GM19239 (cell line): ENCODE measurements at regions not wholly inside any gene's neighbourhood (a gene's known extent, or its start where the extent isn't known, plus 50 kb on each side); places are given as distances from the start of the nearest gene placed in this dataset.

Experiments
- DNase-seq: peaks from one replicate; pipeline ENCODE4 v3.0.0; 2011; ENCODE audit warnings: low spot score; ENCODE audit not compliant: insufficient read length
- FAIRE-seq: peaks from 2 replicates; lab custom pipeline; 2011; peaks lifted over from hg19 to GRCh38; lab: Jason Lieb, UNC

DNA sequence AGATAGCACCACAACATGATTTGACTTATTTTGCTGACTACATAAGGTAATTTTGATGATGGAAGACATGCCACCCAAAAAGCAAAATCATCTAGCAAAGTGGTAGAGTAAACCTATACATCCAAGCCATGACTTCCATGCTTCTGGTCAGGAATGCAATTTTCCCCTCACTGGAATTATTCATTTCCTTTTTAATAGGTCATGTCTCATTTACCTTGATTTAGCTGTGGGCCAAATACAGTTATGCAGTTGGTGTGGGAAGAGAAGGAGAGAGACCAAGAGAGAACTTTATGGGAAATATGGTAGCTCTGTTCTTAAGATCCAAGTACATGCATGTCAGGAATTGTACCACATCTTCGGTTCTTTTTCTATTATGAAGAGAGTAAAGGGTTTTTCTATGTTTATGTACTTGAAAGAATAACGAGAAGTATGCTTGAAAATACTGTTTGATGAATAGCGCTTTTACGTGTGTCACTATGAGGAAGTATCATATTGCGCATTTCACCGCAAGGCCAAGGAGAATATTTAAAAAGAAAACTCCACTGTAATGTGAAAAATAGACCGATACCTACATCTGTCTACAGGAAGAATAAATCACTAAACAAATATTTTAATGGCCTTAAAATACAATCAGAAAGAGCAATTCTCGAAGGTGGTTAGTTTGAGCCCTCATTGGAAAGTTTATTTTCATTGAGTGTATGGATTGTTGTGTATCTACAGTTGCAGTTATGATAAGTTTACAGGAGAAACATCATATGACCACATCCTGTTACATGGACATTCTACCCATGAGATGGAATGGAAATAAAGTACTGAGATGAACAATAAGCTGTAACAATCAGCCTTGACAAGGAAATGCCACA, 134.0 kb downstream of the FOXD1 start:
- DNase-seq, result no peak
- peak; percentile 18 for FAIRE-seq

DNA sequence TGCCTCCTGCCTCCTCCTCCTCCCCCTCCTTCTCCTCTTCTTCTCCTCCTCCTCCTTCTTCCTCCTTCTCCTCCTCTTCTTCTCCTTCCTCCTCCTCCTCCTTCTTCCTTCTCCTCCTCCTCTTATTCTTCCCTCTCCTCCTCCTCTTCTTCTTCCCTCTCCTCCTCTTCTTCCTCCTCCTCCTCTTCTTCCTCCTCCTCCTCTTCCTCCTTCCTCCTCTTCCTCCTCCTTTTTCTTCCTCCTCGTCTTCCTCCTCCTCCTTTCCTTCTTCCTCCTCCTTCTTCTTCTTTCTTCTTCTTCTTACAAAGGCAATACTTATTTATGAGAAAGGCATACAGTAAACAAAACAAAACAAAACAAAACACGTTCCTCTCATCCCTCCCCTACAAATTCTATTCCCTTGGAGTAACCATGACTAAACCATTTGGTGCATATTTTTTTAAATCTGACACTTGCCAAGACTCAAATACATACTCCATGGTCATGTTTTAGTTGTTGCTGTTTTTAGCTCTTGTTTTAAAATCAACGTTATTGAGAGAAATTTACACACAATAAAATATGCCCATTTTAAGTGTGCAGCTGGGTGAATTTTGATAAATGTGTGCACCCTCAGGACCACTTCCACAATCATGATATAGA, 135.6 kb downstream of the FOXD1 start:
- no peak for DNase-seq
- no peak for FAIRE-seq

GRCh38 chr5:73312146-73312871, 136.3 kb downstream of the FOXD1 start:
- no peak for DNase-seq
- FAIRE-seq, result no peak

- DNase-seq, result no peak
- no peak for FAIRE-seq
Measured at GRCh38 chr5:73311291-73312110, 137.1 kb downstream of the FOXD1 start.

- DNase-seq, result no peak
- FAIRE-seq, result no peak
Measured at GRCh38 chr5:73307645-73308355, 134.8 kb downstream of the TMEM174 start.

GRCh38 chr5:73306741-73307275, 133.8 kb downstream of the TMEM174 start:
- DNase-seq (no peak), FAIRE-seq (no peak)

- no peak for FAIRE-seq
- no peak for DNase-seq
Measured at GRCh38 chr5:73306078-73306719, 133.2 kb downstream of the TMEM174 start.

- FAIRE-seq, result no peak
- DNase-seq, result no peak
Measured at GRCh38 chr5:73305386-73305785, 132.4 kb downstream of the TMEM174 start.

DNA sequence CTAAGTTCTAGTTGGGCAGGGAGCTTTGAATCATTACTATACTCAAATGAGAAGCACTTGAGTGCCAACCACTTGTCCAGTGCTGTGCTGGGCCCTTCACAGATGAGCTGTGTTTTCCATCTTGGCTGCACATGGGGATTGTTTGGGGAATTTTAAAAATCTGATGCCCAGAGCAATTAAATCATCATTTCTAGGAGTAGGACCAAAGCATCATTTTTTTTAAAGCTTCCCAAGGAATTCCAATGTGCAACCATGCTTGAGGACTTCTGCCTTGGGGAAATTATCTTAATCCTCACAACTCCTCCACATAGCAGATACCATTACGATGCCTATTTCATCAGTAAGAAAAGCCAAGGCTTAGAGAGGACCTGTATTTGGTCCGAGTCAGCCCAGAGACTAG, 131.4 kb downstream of the TMEM174 start:
- no peak for FAIRE-seq

DNA sequence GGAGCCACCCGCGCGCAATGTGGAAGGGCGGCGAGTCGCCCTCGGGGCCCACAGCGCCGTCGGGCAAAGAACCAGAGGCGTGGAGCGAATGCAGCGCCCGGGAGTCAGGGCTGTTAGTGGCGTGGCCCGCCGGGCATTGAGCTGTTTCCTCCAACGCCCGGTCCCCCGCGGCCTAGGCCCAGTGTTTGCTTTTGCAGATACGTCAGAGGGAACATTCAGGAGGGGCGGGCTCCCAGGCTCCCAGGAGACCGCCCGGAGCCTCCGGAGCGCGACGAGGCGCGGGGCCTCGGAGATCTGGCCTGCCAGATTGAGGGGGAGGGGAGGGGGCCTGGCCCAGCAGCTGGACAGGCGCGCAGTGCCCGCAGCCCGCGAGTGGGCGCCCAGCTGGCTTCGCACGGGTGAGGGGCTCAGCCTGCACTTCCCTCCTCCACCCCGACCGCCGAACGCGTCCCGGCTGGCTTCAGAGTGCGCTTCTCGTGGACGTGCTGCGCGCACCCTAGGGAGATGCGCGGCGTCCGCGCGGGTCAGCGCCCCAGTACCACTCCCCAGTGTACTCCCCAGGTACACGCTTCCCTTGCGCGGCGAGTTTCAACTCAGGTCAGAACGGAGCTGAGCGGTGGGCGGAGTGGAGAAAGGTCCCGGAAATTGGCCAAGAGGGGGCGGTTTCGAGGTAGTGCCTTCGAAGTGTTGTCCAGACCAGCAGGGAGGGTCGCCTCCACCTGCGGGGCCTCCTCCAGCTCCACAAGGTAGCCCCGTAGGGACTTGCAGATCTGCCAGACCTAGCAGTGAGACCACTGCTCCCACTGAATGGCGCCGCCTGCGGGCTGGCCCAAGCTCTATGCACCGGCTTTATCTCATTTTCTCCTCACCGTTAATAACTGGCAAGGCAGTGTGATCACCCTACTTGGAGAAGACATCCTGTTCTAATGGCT, 130.4 kb downstream of the TMEM174 start:
- no peak for DNase-seq
- no peak for FAIRE-seq

More for the DNA sequence above, 131.4 kb downstream of the TMEM174 start:
- DNase-seq, result no peak

GRCh38 chr5:73302797-73303147, 129.8 kb downstream of the TMEM174 start:
- DNase-seq, result no peak
- no peak for FAIRE-seq

GRCh38 chr5:73301208-73301901, 128.4 kb downstream of the TMEM174 start:
- FAIRE-seq (no peak), DNase-seq (no peak)

- DNase-seq, result no peak
Measured at GRCh38 chr5:73300337-73301207, 127.6 kb downstream of the TMEM174 start.

DNA sequence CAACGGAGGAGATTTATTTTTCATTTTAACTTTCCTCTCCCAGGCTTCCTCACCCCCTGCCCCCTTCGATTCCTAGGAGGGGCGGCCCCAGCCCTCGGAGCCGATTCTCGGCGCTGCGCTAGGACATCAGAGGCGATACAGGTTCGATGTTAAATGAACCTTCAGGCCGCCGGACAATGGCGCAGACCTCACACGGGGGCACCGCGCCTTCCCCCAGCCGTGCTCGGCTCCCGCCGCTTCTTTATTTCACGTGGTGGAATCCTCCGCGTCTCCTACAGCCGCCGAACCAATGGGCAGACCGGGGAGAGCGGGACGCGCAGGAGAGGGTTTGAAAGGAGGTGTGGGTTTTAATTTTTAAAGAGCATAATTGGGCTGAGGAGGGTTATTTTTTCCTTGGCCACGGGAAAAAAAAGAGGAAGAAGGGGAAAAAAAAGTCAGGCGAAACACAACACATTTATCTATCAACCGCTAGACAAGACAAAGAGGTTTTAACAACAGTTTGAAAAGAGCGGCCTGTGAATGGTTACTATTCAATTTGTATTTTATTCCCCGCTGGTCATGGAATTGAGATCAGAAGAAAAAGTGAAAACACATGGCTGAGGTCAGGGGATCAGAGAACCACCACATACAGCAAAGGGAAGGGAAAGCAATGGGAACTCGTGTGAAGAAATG, 126.8 kb downstream of the TMEM174 start:
- no peak for FAIRE-seq
- no peak for DNase-seq

More at GRCh38 chr5:73300337-73301207, 127.6 kb downstream of the TMEM174 start:
- FAIRE-seq, result no peak

DNA sequence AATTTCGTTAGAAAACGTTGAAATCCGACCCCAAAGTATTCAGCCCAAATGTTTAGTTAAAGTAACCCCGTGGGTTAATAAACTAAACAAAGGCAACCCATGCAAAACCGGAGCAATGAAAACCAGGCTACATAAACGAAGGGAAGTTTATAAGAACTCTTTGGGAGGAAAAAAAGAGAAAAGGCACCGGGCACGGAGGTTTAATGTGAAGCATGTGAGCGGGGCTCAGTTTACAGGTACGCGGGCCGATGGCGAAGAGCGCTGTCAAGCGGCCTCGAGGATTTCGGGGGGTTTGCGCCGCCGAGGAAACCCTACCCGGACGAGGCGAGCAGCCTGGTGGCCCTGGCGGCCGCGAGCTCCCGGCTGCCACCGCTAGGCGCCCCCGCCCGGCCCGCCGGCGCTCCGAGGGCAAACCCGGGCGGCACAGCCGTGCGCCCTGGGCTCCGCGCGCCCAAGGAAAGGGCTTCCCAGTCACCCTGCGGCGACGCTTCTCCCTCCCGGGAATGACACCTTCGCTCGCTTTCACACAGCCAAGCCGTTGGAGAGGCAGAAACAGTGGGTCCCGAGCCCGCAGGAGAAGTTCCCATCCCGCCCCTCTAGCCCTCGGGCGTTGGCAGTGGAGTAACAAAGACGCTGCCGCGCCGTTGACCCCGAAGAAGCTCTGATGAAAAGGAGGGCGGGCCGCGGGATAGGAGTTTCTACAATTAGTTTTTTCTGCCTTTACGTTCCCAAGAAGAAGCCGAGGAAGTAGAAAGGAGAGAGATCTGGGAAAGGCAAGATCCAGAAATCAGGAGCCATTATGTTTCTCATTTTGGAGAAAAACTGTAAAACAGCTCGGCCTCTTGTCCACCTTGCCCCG, 126.0 kb downstream of the TMEM174 start:
- DNase-seq (no peak), FAIRE-seq (no peak)
